ENCODE measurements at regions not wholly inside any gene's neighbourhood (a gene's known extent, or its start where the extent isn't known, plus 50 kb on each side); places are given as distances from the start of the nearest gene placed in this dataset.

- no peak for DNase-seq (ENCODE audit: low read depth)
These were observed 207.1 kb downstream of the NFATC2 start for GRCh38 chr20:51335329-51335841.

- no peak for DNase-seq (ENCODE audit: low read depth)
These were observed 207.9 kb downstream of the NFATC2 start for GRCh38 chr20:51334609-51335008.

GRCh38 chr20:51333971-51334370, 208.5 kb downstream of the NFATC2 start:
- no peak for DNase-seq (ENCODE audit: low read depth)

- no peak for DNase-seq (ENCODE audit: low read depth)
These were observed 209.1 kb downstream of the NFATC2 start for GRCh38 chr20:51333446-51333845.

- DNase-seq (ENCODE audit: low read depth): no peak
These were observed 211.0 kb downstream of the NFATC2 start for GRCh38 chr20:51331481-51331880.

- no peak for DNase-seq (ENCODE audit: low read depth)
These were observed 212.7 kb downstream of the NFATC2 start for GRCh38 chr20:51329845-51330244.

- DNase-seq (ENCODE audit: low read depth): no peak
These were observed 215.2 kb downstream of the NFATC2 start for GRCh38 chr20:51327251-51327841.

GRCh38 chr20:51326201-51326819, 216.2 kb downstream of the NFATC2 start:
- DNase-seq (ENCODE audit: low read depth): peak; percentile 20

- DNase-seq (ENCODE audit: low read depth): no peak
These were observed 220.3 kb downstream of the NFATC2 start for GRCh38 chr20:51322164-51322707.

- no peak for DNase-seq (ENCODE audit: low read depth)
These were observed 221.0 kb downstream of the NFATC2 start for GRCh38 chr20:51321343-51322163.

- no peak for DNase-seq (ENCODE audit: low read depth)
These were observed 223.0 kb downstream of the NFATC2 start for GRCh38 chr20:51319522-51319921.

- DNase-seq (ENCODE audit: low read depth): peak; percentile 12
These were observed 224.2 kb downstream of the NFATC2 start for GRCh38 chr20:51318058-51318949.

- DNase-seq (ENCODE audit: low read depth): no peak
These were observed 227.1 kb downstream of the NFATC2 start for GRCh38 chr20:51315390-51315789.

GRCh38 chr20:51313358-51313827, 229.1 kb downstream of the NFATC2 start:
- DNase-seq (ENCODE audit: low read depth): no peak

GRCh38 chr20:51312480-51312783, 230.1 kb downstream of the NFATC2 start:
- no peak for DNase-seq (ENCODE audit: low read depth)

- no peak for DNase-seq (ENCODE audit: low read depth)
These were observed 230.7 kb downstream of the NFATC2 start for GRCh38 chr20:51311636-51312479.

- no peak for DNase-seq (ENCODE audit: low read depth)
These were observed 232.3 kb downstream of the NFATC2 start for GRCh38 chr20:51310216-51310615.

GRCh38 chr20:51309128-51309527, 233.4 kb downstream of the NFATC2 start:
- DNase-seq (ENCODE audit: low read depth): no peak

GRCh38 chr20:51306521-51307358, 235.8 kb downstream of the NFATC2 start:
- peak; percentile 50 for DNase-seq (ENCODE audit: low read depth)

GRCh38 chr20:51306081-51306480, 236.4 kb downstream of the NFATC2 start:
- no peak for DNase-seq (ENCODE audit: low read depth)

Data from activated T-helper 1 cell treated with Interleukin-2 at 50 U/mL for 16 hours (primary cell).